ENCODE measurements at regions not wholly inside any gene's neighbourhood (a gene's known extent, or its start where the extent isn't known, plus 50 kb on each side); places are given as distances from the start of the nearest gene placed in this dataset. TPM values are rescaled to one million over a fixed set of nuclear protein-coding genes. Genes with fewer than 3 reads are reported as not detected.
A peak's percentile ranks its signal among the peaks of the same experiment; 100 is the strongest.

- H3K79me2 ChIP-seq (ENCODE audit: control insufficient read depth, insufficient read depth, low read length): no peaks in the 10 kb centered on the region
- no peak for TF ChIP-seq CTCF (IDR thresholded peaks at IDR 0.05)
- no peak for TF ChIP-seq EZH2 (IDR thresholded peaks at IDR 0.05; ENCODE audit: borderline replicate concordance, insufficient read depth, low read depth, low read length, poor library complexity, severe bottlenecking)
- H3K36me3 ChIP-seq (replicated peaks in 1 of 2; ENCODE audit: control extremely low read depth in 1 of 2, control insufficient read depth in 1 of 2, extremely low read depth in 1 of 2, insufficient read depth in 2 of 2, low read length in 1 of 2): no peaks in the 10 kb centered on the region
- H3K9ac ChIP-seq (ENCODE audit: low read length): no peak overlapping the region
- H4K20me1 ChIP-seq (ENCODE audit: control insufficient read depth, insufficient read depth, low read length, poor library complexity, severe bottlenecking): no peaks in the 10 kb centered on the region
- H3K27ac ChIP-seq (ENCODE audit: low read length in 2 of 2): no peak overlapping the region
- Mint-ChIP-seq H3K4me1 (no peaks in the 10 kb centered on the region), H3K9me3 (ENCODE audit: insufficient read depth) (no peaks in the 10 kb centered on the region), H3K27me3 (peaks cover 5% of the 10 kb centered on the region), H3K27ac (no peak overlapping the region), H3K4me3 (no peak overlapping the region)
- intact Hi-C loops (cut with micrococcal nuclease): no loop called here
- no peaks in the 10 kb centered on the region for H3K4me1 ChIP-seq (ENCODE audit: control insufficient read depth in 2 of 2, insufficient read depth in 2 of 2, low read length in 2 of 2)
- H3K4me2 ChIP-seq (replicated peaks; ENCODE audit: low read depth, low read length, poor library complexity, severe bottlenecking): no peak overlapping the region
- CTCF ChIA-PET: no interaction called here
- H3K4me3 ChIP-seq (ENCODE audit: control extremely low read depth in 1 of 5, extremely low read depth in 1 of 5, insufficient read depth in 1 of 5, low read depth in 2 of 5, low read length in 4 of 5): no peak overlapping the region
- 75% methylated on average over 2 of the region's 2 CpGs for WGBS (ENCODE audit: insufficient coverage)
- POLR2A ChIA-PET: no interaction called here
- no peak overlapping the region for H2AFZ ChIP-seq (ENCODE audit: insufficient read depth, low read depth, low read length, poor library complexity, severe bottlenecking)
- peaks cover 2 to 29% (median 12%) of the 10 kb centered on the region in 3 donors for H3K9me3 ChIP-seq (ENCODE audit: control extremely low read depth in 1 of 3, control insufficient read depth in 2 of 3, insufficient read depth in 1 of 3, low read length in 2 of 3)
- H3K27me3 ChIP-seq (replicated peaks in 1 of 4; ENCODE audit: control extremely low read depth in 1 of 4, control insufficient read depth in 3 of 4, insufficient read depth in 4 of 4, low read length in 3 of 4): no peaks in the 10 kb centered on the region
- DNase-seq: no peak
- no peak for ATAC-seq (ENCODE audit: low read depth)
Measured at GRCh38 chr1:65097076-65097475, 50.9 kb upstream of the AK4 start.

Small RNAs in the stretch of these regions (small RNA-seq; reads per million reads assigned to genes)
- gene MIR101-1 (ENCODE audit: insufficient read length, low read depth, low replicate concordance) (6.6 reads per million, percentile 76 among the genes with 10 or more reads in this experiment), gene MIR3671 (ENCODE audit: insufficient read length, low read depth, low replicate concordance) (not detected), gene MRPS21P1 (ENCODE audit: insufficient read length, low read depth, low replicate concordance) (not detected), gene RNU6-1176P (ENCODE audit: insufficient read length, low read depth, low replicate concordance) (not detected)
